BLaER1 (cell line): ENCODE measurements at regions not wholly inside any gene's neighbourhood (a gene's known extent, or its start where the extent isn't known, plus 50 kb on each side); places are given as distances from the start of the nearest gene placed in this dataset.

Source experiments
- H3K27ac ChIP-seq: shearing (Covaris generic); formaldehyde crosslinking; 2 replicates; pipeline ENCODE4 v1.8.1; 2022
- H3K27me3 ChIP-seq: shearing (Covaris generic); formaldehyde crosslinking; 2 replicates; pipeline ENCODE4 v1.8.1; 2022
- H3K36me3 ChIP-seq: shearing (Covaris generic); formaldehyde crosslinking; 2 replicates; pipeline ENCODE4 v1.8.1; 2022
- H3K4me1 ChIP-seq: shearing (Covaris generic); formaldehyde crosslinking; 2 replicates; pipeline ENCODE4 v1.8.1; 2022
- H3K4me2 ChIP-seq: shearing (Covaris generic); formaldehyde crosslinking; 2 replicates; pipeline ENCODE4 v1.8.1; 2022
- H3K4me3 ChIP-seq: shearing (Covaris generic); formaldehyde crosslinking; 2 replicates; pipeline ENCODE4 v1.8.1; 2022
- H3K9ac ChIP-seq: shearing (Covaris generic); formaldehyde crosslinking; 2 replicates; pipeline ENCODE4 v1.8.1; 2022
- H3K9me3 ChIP-seq: shearing (Covaris generic); formaldehyde crosslinking; 2 replicates; pipeline ENCODE4 v1.8.1; 2022
- H4K20me1 ChIP-seq: shearing (Covaris generic); formaldehyde crosslinking; 2 replicates; pipeline ENCODE4 v1.8.1; 2022
- Cebpa-rat ChIP-seq: shearing (Covaris generic); IDR thresholded peaks from 2 replicates; pipeline ENCODE4 v1.8.1; 2022

DNA sequence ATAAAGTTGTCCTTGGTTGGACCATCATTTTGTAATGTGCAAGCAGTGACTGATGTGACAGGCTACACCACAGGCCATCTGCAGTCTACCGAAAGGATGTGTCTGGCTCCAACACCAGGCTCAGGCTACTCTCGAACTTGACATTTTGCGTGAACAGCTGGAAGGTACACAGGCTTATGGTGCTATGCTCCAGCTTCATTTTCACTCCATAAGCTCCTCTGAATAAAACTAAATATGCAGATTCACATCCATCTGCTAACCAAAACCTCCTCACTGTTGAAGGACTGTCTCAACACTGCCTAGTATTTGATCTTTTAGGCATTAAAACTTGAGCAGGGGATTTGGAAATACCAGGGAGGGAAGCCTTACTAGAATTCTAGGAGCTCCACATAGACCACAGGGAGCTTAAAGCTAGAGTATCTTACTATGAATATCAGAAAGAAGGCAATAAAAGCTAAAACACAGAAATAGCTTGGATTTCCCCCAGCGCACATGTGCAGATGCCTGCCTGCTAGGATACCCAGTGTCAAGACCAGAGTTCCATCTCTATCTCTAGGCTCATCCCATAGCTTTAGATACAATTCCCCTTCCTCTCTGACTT, 383.9 kb upstream of the FAT3 start:
- TF ChIP-seq Cebpa-rat = no peak
- Histone ChIP-seq H3K4me3 (no peak overlapping the region), H3K4me2 (no peak overlapping the region), H4K20me1 (no peaks in the 10 kb centered on the region), H3K4me1 (no peaks in the 10 kb centered on the region), H3K27me3 (no peaks in the 10 kb centered on the region), H3K27ac (no peak overlapping the region), H3K36me3 (no peaks in the 10 kb centered on the region), H3K9me3 (no peaks in the 10 kb centered on the region), H3K9ac (no peak overlapping the region)

- no peak overlapping the region for H3K4me2 ChIP-seq
- H3K4me3 ChIP-seq = no peak overlapping the region
- H3K27me3 ChIP-seq = no peaks in the 10 kb centered on the region
- H3K4me1 ChIP-seq = no peaks in the 10 kb centered on the region
- H3K36me3 ChIP-seq = no peaks in the 10 kb centered on the region
- no peak overlapping the region for H3K27ac ChIP-seq
- H3K9ac ChIP-seq = no peak overlapping the region
- TF ChIP-seq Cebpa-rat = no peak
- H3K9me3 ChIP-seq = no peaks in the 10 kb centered on the region
- no peaks in the 10 kb centered on the region for H4K20me1 ChIP-seq
Observed at GRCh38 chr11:91837411-91838330, 386.9 kb upstream of the FAT3 start.

DNA sequence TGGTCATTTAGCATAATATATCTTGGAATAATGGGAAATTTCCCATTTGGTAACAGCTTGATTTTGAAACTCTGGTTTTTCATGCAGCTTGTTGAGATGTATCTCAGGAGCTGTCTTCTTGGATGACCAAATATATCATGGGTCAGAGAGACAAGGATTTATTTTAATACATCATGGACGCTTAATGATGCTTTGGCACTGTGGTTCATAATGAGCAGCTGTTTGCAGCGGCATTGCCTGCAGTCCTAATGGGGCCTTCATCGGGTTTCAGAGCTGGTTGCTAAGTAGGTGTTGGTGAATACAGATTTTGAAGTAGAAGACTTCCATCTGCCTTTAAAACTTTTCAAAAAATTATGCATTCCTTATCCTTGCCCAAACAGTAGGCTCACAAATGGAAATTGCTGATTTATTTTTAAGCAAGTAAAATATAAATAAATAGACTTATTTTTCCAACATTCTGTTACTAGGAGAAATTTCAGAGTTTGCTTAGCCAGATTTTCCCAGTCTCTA, 389.5 kb upstream of the FAT3 start:
- H3K4me3 ChIP-seq = no peak overlapping the region
- no peaks in the 10 kb centered on the region for H3K36me3 ChIP-seq
- H4K20me1 ChIP-seq = no peaks in the 10 kb centered on the region
- peaks cover 5% of the 10 kb centered on the region; the same call in 1 of the 2 replicates for H3K9me3 ChIP-seq
- no peaks in the 10 kb centered on the region for H3K4me1 ChIP-seq
- H3K27me3 ChIP-seq = no peaks in the 10 kb centered on the region
- no peak overlapping the region for H3K4me2 ChIP-seq
- H3K9ac ChIP-seq = no peak overlapping the region
- TF ChIP-seq Cebpa-rat = no peak
- H3K27ac ChIP-seq = no peak overlapping the region

DNA sequence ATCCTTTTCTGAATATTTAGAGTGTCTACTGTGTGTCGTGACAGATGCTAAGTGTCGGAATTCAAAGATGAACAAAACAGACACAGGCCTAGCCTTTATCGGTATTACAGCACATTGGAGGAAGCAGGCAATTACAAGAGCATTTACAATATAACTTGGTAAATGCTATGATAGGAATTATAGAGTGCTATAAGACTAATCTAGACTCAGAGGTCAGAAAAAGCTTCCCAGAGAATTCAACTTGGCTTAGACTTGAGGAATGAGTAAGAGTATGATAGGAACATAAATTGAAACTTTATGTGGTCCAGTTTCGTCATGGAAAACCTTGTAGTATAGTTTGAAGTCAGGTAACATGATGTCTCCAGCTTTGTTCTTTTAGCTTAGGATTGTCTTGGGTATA, 395.7 kb upstream of the FAT3 start:
- H3K4me3 ChIP-seq = no peak overlapping the region
- no peaks in the 10 kb centered on the region for H3K36me3 ChIP-seq
- no peak overlapping the region for H3K9ac ChIP-seq
- no peak overlapping the region for H3K4me2 ChIP-seq
- peaks cover 5% of the 10 kb centered on the region; the same call in 1 of the 2 replicates for H3K9me3 ChIP-seq
- no peaks in the 10 kb centered on the region for H4K20me1 ChIP-seq
- H3K27ac ChIP-seq = no peak overlapping the region
- TF ChIP-seq Cebpa-rat = no peak
- no peaks in the 10 kb centered on the region for H3K27me3 ChIP-seq
- no peaks in the 10 kb centered on the region for H3K4me1 ChIP-seq

DNA sequence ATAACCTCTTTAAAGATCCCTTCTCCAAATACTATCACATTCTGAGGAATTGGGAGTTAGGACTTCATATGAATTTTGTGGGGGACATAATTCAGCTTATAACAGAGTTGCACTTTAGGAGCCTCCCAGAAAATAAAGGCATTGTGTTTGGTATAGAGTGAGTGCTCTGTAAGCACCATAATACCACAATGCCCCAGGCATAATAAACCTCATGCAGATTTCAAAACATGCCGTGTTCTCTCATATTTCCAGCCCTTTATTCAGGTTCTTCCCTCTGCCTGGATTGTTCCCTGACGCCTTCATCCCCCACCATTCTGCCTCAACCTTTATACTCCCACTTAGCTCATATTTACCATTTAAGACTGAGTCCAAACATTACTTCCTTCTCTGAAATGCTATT, 398.8 kb upstream of the FAT3 start:
- Histone ChIP-seq H3K27ac (no peak overlapping the region), H3K27me3 (no peaks in the 10 kb centered on the region), H4K20me1 (no peaks in the 10 kb centered on the region), H3K9ac (no peak overlapping the region), H3K4me1 (no peaks in the 10 kb centered on the region), H3K36me3 (no peaks in the 10 kb centered on the region), H3K9me3 (peaks cover 2% of the 10 kb centered on the region; the same call in 1 of the 2 replicates), H3K4me2 (no peak overlapping the region), H3K4me3 (no peak overlapping the region)
- no peak for TF ChIP-seq Cebpa-rat

- Histone ChIP-seq H3K27ac (no peak overlapping the region), H3K4me3 (no peak overlapping the region), H4K20me1 (no peaks in the 10 kb centered on the region), H3K9me3 (no peaks in the 10 kb centered on the region), H3K9ac (no peak overlapping the region), H3K4me1 (no peaks in the 10 kb centered on the region), H3K36me3 (no peaks in the 10 kb centered on the region), H3K4me2 (no peak overlapping the region), H3K27me3 (no peaks in the 10 kb centered on the region)
- no peak for TF ChIP-seq Cebpa-rat
Observed at GRCh38 chr11:91823252-91823830, 401.3 kb upstream of the FAT3 start.

DNA sequence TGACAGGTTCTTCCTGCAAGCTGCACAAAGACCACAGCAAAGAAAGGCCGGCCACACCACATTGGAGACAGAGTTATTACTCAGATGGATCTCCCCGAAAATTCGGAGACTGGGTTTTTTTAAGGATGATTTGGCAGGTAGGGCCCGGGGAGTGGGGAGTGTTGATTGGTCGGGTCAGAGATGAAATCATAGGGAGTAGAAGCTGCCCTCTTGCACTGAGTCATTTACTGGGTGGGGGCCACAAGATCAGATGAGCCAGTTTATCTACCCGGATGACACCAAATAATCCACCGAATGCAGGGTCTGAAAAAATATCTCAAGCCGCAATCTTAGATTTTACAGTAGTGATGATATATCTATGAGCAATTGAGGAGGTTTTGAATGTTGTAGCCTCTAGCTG, 401.8 kb upstream of the FAT3 start:
- H3K9me3 ChIP-seq = no peaks in the 10 kb centered on the region
- no peaks in the 10 kb centered on the region for H3K36me3 ChIP-seq
- H3K27ac ChIP-seq = no peak overlapping the region
- TF ChIP-seq Cebpa-rat = no peak
- no peak overlapping the region for H3K4me2 ChIP-seq
- no peaks in the 10 kb centered on the region for H3K4me1 ChIP-seq
- no peak overlapping the region for H3K9ac ChIP-seq
- H3K27me3 ChIP-seq = no peaks in the 10 kb centered on the region
- no peaks in the 10 kb centered on the region for H4K20me1 ChIP-seq
- no peak overlapping the region for H3K4me3 ChIP-seq

- Histone ChIP-seq H3K4me3 (no peak overlapping the region), H3K27ac (no peak overlapping the region), H3K4me2 (no peak overlapping the region), H3K9me3 (no peaks in the 10 kb centered on the region), H3K27me3 (no peaks in the 10 kb centered on the region), H3K9ac (no peak overlapping the region), H3K4me1 (no peaks in the 10 kb centered on the region), H3K36me3 (no peaks in the 10 kb centered on the region), H4K20me1 (no peaks in the 10 kb centered on the region)
- no peak for TF ChIP-seq Cebpa-rat
Observed at GRCh38 chr11:91820709-91821108, 403.9 kb upstream of the FAT3 start.

DNA sequence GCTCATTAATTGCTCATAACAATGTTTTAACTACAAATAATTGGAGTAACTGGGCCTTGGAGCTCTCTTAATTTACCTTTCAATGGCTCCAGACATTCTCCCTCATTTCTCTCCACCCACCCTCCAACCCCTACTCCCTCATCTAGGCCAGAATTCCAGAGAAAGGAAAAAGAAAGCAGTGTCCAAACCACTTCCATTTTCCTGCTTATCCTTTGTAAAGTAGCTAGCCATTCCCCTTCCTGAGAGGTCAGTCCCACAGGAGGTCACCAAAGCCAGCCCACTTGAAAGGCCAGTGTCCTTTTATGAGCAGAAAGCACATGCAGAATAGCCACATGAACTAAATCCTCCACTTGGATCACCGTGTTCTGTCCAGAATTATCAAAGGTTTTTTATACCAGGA, 404.8 kb upstream of the FAT3 start:
- Histone ChIP-seq H3K27ac (no peak overlapping the region), H3K9me3 (no peaks in the 10 kb centered on the region), H3K27me3 (no peaks in the 10 kb centered on the region), H4K20me1 (no peaks in the 10 kb centered on the region), H3K9ac (no peak overlapping the region), H3K36me3 (no peaks in the 10 kb centered on the region), H3K4me1 (no peaks in the 10 kb centered on the region), H3K4me2 (no peak overlapping the region), H3K4me3 (no peak overlapping the region)
- no peak for TF ChIP-seq Cebpa-rat

DNA sequence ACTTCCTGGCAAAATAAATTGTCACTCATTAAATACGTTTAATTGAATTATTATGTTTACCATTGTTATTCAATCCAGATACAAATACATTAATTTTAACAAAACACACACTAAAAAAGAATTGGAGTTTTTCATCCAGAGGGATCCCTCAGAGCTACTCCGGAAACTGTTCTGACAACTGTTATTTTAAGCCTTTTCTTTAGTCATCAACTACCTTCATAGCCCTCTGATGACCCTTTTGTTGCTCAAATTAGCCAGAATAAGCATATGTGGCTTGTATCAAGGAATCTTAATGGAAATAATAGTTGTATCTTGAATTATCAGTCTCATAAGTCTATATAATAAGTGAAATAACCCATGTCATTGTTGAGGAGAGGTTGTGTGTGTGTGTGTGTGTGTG, 405.4 kb upstream of the FAT3 start:
- Histone ChIP-seq H3K27me3 (no peaks in the 10 kb centered on the region), H3K36me3 (no peaks in the 10 kb centered on the region), H3K9me3 (no peaks in the 10 kb centered on the region), H3K27ac (no peak overlapping the region), H3K9ac (no peak overlapping the region), H3K4me2 (no peak overlapping the region), H3K4me1 (no peaks in the 10 kb centered on the region), H3K4me3 (no peak overlapping the region), H4K20me1 (no peaks in the 10 kb centered on the region)
- no peak for TF ChIP-seq Cebpa-rat
